GM23338 (cell line): ENCODE measurements at regions not wholly inside any gene's neighbourhood (a gene's known extent, or its start where the extent isn't known, plus 50 kb on each side); places are given as distances from the start of the nearest gene placed in this dataset.

Experiments
- ATAC-seq: fragments of 200-7000 bp; cut with Tn5 transposase; 3 replicates; pipeline ENCODE4 v1.9.1; 2020
- DNase-seq: peaks from one replicate; pipeline ENCODE4 v3.0.0-alpha.2; 2015; ENCODE audit warnings: low spot score
- H2AFZ ChIP-seq: fragments of 200-600 bp; sonication (generic); 2 replicates; pipeline ENCODE4 v1.8.0; 2016; ENCODE audit warnings: antibody characterized with exemption, mild to moderate bottlenecking, moderate library complexity
- H3F3A ChIP-seq: fragments of 200-600 bp; sonication (generic); replicated peaks from 2 replicates; pipeline ENCODE4 v1.8.0; 2017; ENCODE audit warnings: antibody characterized with exemption, mixed run types, low read depth
- H3K27ac ChIP-seq: fragments of 200-600 bp; sonication (generic); 2 replicates; pipeline ENCODE4 v1.6.1; 2016; ENCODE audit warnings: low read depth
- H3K27me3 ChIP-seq: fragments of 200-600 bp; sonication (generic); 2 replicates; pipeline ENCODE4 v1.8.0; 2016; ENCODE audit warnings: mild to moderate bottlenecking, mixed run types, moderate library complexity; ENCODE audit not compliant: insufficient read depth
- H3K36me3 ChIP-seq: fragments of 200-600 bp; sonication (generic); 2 replicates; pipeline ENCODE4 v1.8.0; 2016; ENCODE audit warnings: mild to moderate bottlenecking; ENCODE audit not compliant: insufficient read depth
- H3K4me1 ChIP-seq: fragments of 200-600 bp; sonication (generic); 2 replicates; pipeline ENCODE4 v1.8.0; 2016; ENCODE audit warnings: mild to moderate bottlenecking, moderate library complexity; ENCODE audit not compliant: insufficient read depth
- H3K4me2 ChIP-seq: fragments of 200-600 bp; sonication (generic); 2 replicates; pipeline ENCODE4 v1.7.1; 2017; ENCODE audit warnings: mixed run types
- H3K4me3 ChIP-seq: fragments of 200-600 bp; sonication (generic); 2 replicates; pipeline ENCODE4 v1.6.1; 2016; ENCODE audit warnings: mixed run types
- H3K79me2 ChIP-seq: fragments of 200-600 bp; sonication (generic); replicated peaks from 2 replicates; pipeline ENCODE4 v1.8.0; 2017; ENCODE audit warnings: mild to moderate bottlenecking; ENCODE audit not compliant: insufficient read depth
- H3K9me2 ChIP-seq: fragments of 200-600 bp; sonication (generic); 2 replicates; pipeline ENCODE4 v1.8.0; 2017; ENCODE audit not compliant: insufficient read depth
- H4K20me1 ChIP-seq: fragments of 200-600 bp; sonication (generic); replicated peaks from 2 replicates; pipeline ENCODE4 v1.8.0; 2017; ENCODE audit warnings: mild to moderate bottlenecking; ENCODE audit not compliant: insufficient read depth
- H3K27ac Mint-ChIP-seq: 2 replicates; pipeline ENCODE4 v1.8.0; 2020; ENCODE audit warnings: inconsistent platforms, mild to moderate bottlenecking, moderate library complexity, mixed read lengths
- H3K27me3 Mint-ChIP-seq: 3 replicates; pipeline ENCODE4 v1.8.0; 2022; ENCODE audit warnings: low read depth, mild to moderate bottlenecking, moderate library complexity, mixed read lengths, inconsistent platforms; ENCODE audit not compliant: insufficient read depth, poor library complexity
- H3K36me3 Mint-ChIP-seq: 3 replicates; pipeline ENCODE4 v1.8.0; 2021; ENCODE audit warnings: low read depth, mild to moderate bottlenecking, inconsistent platforms, moderate library complexity, mixed read lengths
- H3K4me1 Mint-ChIP-seq: 3 replicates; pipeline ENCODE4 v1.8.0; 2020; ENCODE audit warnings: mild to moderate bottlenecking, inconsistent platforms, mixed read lengths
- H3K4me3 Mint-ChIP-seq: 3 replicates; pipeline ENCODE4 v1.8.0; 2021; ENCODE audit warnings: moderate library complexity, mild to moderate bottlenecking, inconsistent platforms, mixed read lengths
- H3K9me3 Mint-ChIP-seq: 3 replicates; pipeline ENCODE4 v1.8.0; 2020; ENCODE audit warnings: moderate library complexity, mild to moderate bottlenecking, inconsistent platforms, mixed read lengths
- CREB1 ChIP-seq: fragments of 250-450 bp; sonication (Bioruptor Pico); IDR thresholded peaks from 2 replicates; pipeline ENCODE4 v1.5.0; 2020; ENCODE audit warnings: low read depth, mild to moderate bottlenecking, moderate library complexity
- EZH2 ChIP-seq: fragments of 200-600 bp; sonication (generic); IDR thresholded peaks from one replicate; pipeline ENCODE4 v1.8.0; 2017; ENCODE audit warnings: antibody characterized with exemption, mild to moderate bottlenecking, low read depth; ENCODE audit not compliant: unreplicated experiment
- JUNB ChIP-seq: IDR thresholded peaks from one replicate; pipeline ENCODE4 v1.6.1; 2016; ENCODE audit warnings: antibody characterized with exemption; ENCODE audit not compliant: unreplicated experiment
- POLR2AphosphoS5 ChIP-seq: IDR thresholded peaks from 2 replicates; pipeline ENCODE4 v1.6.1; 2016; ENCODE audit warnings: antibody characterized with exemption, low read depth
- STAT1 ChIP-seq: IDR thresholded peaks from one replicate; pipeline ENCODE4 v1.6.1; 2016; ENCODE audit warnings: antibody characterized with exemption; ENCODE audit not compliant: unreplicated experiment
- ZNF114 ChIP-seq: fragments of 250-450 bp; sonication (Bioruptor Pico); IDR thresholded peaks from 2 replicates; pipeline ENCODE4 v1.5.0; 2020; ENCODE audit warnings: mild to moderate bottlenecking, moderate library complexity
- ZNF331 ChIP-seq: fragments of 250-450 bp; sonication (Bioruptor Pico); IDR thresholded peaks from 2 replicates; pipeline ENCODE4 v1.5.0; 2020; ENCODE audit warnings: low read depth, mild to moderate bottlenecking, moderate library complexity
- TF ChIP-seq, protein P1 (sequence below): IDR thresholded peaks from one replicate; pipeline ENCODE4 v1.6.1; 2018; ENCODE audit warnings: antibody characterized with exemption; ENCODE audit not compliant: unreplicated experiment
- TF ChIP-seq, protein P2 (sequence below): IDR thresholded peaks from 2 replicates; pipeline ENCODE4 v1.6.1; 2016; ENCODE audit warnings: antibody characterized with exemption
- TF ChIP-seq, protein P3 (sequence below): fragments of 250-450 bp; sonication (Bioruptor Pico); IDR thresholded peaks from 2 replicates; pipeline ENCODE4 v1.5.0; 2020; ENCODE audit warnings: mild to moderate bottlenecking, moderate library complexity

DNA sequence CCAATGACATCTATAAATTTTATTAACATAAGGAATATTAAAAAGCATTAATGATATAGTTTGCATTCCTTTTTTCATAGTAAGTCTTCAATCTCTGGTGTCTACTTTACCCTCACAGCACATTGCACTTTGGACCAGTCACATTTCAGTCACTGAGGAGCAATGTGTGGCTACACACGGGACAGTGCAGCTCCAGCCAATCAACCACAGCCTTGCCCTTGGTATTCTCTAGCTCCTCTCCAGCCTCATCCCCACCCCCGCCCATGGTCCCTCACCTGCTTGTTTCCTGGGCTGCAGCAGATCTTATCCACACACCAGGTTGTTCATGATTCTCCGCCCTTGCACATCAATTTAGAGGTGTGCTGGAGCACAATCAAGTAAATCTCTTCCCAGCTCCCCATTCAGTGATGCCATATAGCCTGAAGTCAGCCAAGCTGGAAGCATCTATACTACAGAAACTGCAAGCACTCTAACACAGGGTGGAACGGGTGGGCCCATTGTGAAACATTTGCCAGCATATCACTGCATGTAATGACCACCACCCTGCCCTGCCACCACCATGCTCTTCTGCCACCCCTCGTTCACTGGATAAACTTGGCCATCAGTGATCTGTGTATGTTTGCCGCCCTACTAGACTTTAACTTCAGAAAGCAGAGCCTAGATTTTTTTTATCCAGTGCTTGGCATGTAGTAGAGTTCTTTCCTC is 93.0 kb upstream of the SLC44A3 start (continued):
- TF ChIP-seq, protein P1, sequence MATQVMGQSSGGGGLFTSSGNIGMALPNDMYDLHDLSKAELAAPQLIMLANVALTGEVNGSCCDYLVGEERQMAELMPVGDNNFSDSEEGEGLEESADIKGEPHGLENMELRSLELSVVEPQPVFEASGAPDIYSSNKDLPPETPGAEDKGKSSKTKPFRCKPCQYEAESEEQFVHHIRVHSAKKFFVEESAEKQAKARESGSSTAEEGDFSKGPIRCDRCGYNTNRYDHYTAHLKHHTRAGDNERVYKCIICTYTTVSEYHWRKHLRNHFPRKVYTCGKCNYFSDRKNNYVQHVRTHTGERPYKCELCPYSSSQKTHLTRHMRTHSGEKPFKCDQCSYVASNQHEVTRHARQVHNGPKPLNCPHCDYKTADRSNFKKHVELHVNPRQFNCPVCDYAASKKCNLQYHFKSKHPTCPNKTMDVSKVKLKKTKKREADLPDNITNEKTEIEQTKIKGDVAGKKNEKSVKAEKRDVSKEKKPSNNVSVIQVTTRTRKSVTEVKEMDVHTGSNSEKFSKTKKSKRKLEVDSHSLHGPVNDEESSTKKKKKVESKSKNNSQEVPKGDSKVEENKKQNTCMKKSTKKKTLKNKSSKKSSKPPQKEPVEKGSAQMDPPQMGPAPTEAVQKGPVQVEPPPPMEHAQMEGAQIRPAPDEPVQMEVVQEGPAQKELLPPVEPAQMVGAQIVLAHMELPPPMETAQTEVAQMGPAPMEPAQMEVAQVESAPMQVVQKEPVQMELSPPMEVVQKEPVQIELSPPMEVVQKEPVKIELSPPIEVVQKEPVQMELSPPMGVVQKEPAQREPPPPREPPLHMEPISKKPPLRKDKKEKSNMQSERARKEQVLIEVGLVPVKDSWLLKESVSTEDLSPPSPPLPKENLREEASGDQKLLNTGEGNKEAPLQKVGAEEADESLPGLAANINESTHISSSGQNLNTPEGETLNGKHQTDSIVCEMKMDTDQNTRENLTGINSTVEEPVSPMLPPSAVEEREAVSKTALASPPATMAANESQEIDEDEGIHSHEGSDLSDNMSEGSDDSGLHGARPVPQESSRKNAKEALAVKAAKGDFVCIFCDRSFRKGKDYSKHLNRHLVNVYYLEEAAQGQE, result no peak
- TF ChIP-seq CREB1 (CRISPR knock-in tag) (no peak), ZNF114 (CRISPR knock-in tag) (no peak), ZNF331 (no peak), STAT1 (no peak), JUNB (no peak), EZH2 (no peak)
- TF ChIP-seq, protein P2, sequence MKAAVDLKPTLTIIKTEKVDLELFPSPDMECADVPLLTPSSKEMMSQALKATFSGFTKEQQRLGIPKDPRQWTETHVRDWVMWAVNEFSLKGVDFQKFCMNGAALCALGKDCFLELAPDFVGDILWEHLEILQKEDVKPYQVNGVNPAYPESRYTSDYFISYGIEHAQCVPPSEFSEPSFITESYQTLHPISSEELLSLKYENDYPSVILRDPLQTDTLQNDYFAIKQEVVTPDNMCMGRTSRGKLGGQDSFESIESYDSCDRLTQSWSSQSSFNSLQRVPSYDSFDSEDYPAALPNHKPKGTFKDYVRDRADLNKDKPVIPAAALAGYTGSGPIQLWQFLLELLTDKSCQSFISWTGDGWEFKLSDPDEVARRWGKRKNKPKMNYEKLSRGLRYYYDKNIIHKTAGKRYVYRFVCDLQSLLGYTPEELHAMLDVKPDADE, result no peak

DNA sequence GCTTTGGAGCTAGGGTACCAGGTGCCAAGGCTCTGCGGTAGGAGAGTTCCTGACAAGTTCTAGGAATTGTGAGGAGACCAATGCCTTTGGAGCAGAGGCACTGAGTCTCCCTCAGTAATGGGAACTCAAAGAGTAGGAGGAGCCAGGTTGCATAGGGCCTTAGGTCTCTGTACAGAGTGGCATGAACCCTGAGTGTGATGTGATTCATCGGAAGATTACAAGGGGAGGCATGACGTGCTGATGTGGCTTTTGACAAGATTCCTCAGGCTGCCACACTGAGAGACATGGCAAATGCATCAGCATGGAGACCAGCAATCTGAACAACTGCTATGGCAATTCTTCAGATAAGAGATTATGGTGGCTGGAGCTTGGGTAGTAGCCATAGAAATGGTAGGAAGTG is 94.6 kb upstream of the SLC44A3 start:
- H3K27me3 Mint-ChIP-seq, result peaks cover 1% of the 10 kb centered on the region
- no peak overlapping the region for H3K27ac Mint-ChIP-seq
- H4K20me1 ChIP-seq, result no peaks in the 10 kb centered on the region
- no peaks in the 10 kb centered on the region for H3K27me3 ChIP-seq
- no peaks in the 10 kb centered on the region for H3K79me2 ChIP-seq
- no peak overlapping the region for H2AFZ ChIP-seq
- ATAC-seq (no peak), DNase-seq (no peak)
- no peaks in the 10 kb centered on the region for H3K36me3 Mint-ChIP-seq
- H3K9me3 Mint-ChIP-seq, result no peaks in the 10 kb centered on the region
- no peaks in the 10 kb centered on the region for H3K4me1 ChIP-seq
- no peaks in the 10 kb centered on the region for H3K9me2 ChIP-seq
- H3K4me2 ChIP-seq, result no peak overlapping the region
- no peaks in the 10 kb centered on the region for H3F3A ChIP-seq
- H3K4me3 Mint-ChIP-seq, result no peak overlapping the region
- H3K4me3 ChIP-seq, result no peak overlapping the region
- H3K36me3 ChIP-seq, result no peaks in the 10 kb centered on the region
- H3K4me1 Mint-ChIP-seq, result peaks cover 4% of the 10 kb centered on the region; the same call in 1 of the 3 replicates
- no peak overlapping the region for H3K27ac ChIP-seq
- no peak for TF ChIP-seq CREB1 (CRISPR knock-in tag)
- no peak for TF ChIP-seq JUNB
- no peak for TF ChIP-seq POLR2AphosphoS5
- TF ChIP-seq ZNF114 (CRISPR knock-in tag), result no peak
- TF ChIP-seq, protein P2, result no peak
- TF ChIP-seq ZNF331, result no peak
- TF ChIP-seq, protein P3, sequence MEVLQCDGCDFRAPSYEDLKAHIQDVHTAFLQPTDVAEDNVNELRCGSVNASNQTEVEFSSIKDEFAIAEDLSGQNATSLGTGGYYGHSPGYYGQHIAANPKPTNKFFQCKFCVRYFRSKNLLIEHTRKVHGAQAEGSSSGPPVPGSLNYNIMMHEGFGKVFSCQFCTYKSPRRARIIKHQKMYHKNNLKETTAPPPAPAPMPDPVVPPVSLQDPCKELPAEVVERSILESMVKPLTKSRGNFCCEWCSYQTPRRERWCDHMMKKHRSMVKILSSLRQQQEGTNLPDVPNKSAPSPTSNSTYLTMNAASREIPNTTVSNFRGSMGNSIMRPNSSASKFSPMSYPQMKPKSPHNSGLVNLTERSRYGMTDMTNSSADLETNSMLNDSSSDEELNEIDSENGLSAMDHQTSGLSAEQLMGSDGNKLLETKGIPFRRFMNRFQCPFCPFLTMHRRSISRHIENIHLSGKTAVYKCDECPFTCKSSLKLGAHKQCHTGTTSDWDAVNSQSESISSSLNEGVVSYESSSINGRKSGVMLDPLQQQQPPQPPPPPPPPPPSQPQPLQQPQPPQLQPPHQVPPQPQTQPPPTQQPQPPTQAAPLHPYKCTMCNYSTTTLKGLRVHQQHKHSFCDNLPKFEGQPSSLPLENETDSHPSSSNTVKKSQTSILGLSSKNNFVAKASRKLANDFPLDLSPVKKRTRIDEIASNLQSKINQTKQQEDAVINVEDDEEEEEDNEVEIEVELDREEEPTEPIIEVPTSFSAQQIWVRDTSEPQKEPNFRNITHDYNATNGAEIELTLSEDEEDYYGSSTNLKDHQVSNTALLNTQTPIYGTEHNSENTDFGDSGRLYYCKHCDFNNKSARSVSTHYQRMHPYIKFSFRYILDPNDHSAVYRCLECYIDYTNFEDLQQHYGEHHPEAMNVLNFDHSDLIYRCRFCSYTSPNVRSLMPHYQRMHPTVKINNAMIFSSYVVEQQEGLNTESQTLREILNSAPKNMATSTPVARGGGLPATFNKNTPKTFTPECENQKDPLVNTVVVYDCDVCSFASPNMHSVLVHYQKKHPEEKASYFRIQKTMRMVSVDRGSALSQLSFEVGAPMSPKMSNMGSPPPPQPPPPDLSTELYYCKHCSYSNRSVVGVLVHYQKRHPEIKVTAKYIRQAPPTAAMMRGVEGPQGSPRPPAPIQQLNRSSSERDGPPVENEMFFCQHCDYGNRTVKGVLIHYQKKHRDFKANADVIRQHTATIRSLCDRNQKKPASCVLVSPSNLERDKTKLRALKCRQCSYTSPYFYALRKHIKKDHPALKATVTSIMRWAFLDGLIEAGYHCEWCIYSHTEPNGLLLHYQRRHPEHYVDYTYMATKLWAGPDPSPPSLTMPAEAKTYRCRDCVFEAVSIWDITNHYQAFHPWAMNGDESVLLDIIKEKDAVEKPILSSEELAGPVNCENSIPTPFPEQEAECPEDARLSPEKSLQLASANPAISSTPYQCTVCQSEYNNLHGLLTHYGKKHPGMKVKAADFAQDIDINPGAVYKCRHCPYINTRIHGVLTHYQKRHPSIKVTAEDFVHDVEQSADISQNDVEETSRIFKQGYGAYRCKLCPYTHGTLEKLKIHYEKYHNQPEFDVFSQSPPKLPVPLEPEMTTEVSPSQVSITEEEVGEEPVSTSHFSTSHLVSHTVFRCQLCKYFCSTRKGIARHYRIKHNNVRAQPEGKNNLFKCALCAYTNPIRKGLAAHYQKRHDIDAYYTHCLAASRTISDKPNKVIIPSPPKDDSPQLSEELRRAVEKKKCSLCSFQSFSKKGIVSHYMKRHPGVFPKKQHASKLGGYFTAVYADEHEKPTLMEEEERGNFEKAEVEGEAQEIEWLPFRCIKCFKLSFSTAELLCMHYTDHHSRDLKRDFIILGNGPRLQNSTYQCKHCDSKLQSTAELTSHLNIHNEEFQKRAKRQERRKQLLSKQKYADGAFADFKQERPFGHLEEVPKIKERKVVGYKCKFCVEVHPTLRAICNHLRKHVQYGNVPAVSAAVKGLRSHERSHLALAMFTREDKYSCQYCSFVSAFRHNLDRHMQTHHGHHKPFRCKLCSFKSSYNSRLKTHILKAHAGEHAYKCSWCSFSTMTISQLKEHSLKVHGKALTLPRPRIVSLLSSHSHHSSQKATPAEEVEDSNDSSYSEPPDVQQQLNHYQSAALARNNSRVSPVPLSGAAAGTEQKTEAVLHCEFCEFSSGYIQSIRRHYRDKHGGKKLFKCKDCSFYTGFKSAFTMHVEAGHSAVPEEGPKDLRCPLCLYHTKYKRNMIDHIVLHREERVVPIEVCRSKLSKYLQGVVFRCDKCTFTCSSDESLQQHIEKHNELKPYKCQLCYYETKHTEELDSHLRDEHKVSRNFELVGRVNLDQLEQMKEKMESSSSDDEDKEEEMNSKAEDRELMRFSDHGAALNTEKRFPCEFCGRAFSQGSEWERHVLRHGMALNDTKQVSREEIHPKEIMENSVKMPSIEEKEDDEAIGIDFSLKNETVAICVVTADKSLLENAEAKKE (CRISPR knock-in tag), result no peak
- no peak for TF ChIP-seq STAT1
- no peak for TF ChIP-seq EZH2
